Heart left ventricle (tissue), 13 donors: ENCODE measurements at regions not wholly inside any gene's neighbourhood (a gene's known extent, or its start where the extent isn't known, plus 50 kb on each side); places are given as distances from the start of the nearest gene placed in this dataset.

Experiments used
- POLR2A ChIP-seq, 2 donors: fragments of 450-650 bp; IDR thresholded peaks; one replicate each; pipeline ENCODE4 v1.6.1; 2017; ENCODE audit warnings: antibody characterized with exemption in 2 of 2, mild to moderate bottlenecking in 2 of 2, moderate library complexity in 2 of 2
- TF ChIP-seq, protein P1 (sequence below), 12 donors: fragments of 200-600 bp; sonication (generic) in 4 of 12; IDR thresholded peaks; one replicate each; pipeline versions ENCODE4 v1.5.0 to v1.8.0; 2018 to 2022; ENCODE audit warnings: antibody characterized with exemption in 12 of 12, mild to moderate bottlenecking in 5 of 12
- donor health status: ischemic (EF 13 %, LVEDD 7.1; RV severe dilation, severe dysfunction).
- donor health status: DM: no; HTN: yes; CAD: no.
- donor health status: DM: no; HTN: no; CAD: no.
- donor health status: ischemic (EF 25% LVEDD 6.9; RV normal size, moderate dysfunction).
- donor health status: ischemic (EF 25% LVEDD 5.7; RV mildly dilated, moderate dysfunction).
- donor health status: ischemic (EF 35%, LVEDD 5.7; RV mildly dilated, moderate dysfunction).
- donor health status: nonischemic (EF 11% LVEDD 7.7; RV severe dilation, severe dysfunction).
- donor health status: DM: yes; HTN: yes; CAD: no.
- donor health status: PGD.
- donor health status: ischemic (EF 29% LVEDD 5.4; RV normal size, mild dysfunction).
- donor health status: nonischemic (EF 23%, LVEDD 6.1; RV moderate dilation, normal function).

DNA sequence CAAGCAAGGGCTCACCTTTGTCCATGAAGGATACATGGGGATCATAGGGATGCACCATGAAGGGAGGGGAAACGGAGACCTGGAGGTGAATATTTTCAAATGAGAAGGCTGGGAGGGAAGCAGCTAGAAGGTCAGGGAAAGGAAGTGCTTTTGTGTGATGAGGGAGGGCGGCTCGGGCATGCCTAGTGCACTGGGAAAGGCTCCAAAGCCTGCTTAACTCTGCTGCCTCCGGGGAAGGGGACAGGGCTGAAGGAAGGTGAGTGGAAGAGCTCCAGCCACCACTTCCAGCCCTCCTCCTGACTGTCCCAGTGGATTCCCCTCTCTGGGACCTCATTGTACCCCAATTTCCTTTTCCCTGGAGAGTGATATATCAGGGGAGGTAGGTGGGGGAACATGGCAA, 149.4 kb upstream of the PRMT8 start:
- TF ChIP-seq, protein P1, sequence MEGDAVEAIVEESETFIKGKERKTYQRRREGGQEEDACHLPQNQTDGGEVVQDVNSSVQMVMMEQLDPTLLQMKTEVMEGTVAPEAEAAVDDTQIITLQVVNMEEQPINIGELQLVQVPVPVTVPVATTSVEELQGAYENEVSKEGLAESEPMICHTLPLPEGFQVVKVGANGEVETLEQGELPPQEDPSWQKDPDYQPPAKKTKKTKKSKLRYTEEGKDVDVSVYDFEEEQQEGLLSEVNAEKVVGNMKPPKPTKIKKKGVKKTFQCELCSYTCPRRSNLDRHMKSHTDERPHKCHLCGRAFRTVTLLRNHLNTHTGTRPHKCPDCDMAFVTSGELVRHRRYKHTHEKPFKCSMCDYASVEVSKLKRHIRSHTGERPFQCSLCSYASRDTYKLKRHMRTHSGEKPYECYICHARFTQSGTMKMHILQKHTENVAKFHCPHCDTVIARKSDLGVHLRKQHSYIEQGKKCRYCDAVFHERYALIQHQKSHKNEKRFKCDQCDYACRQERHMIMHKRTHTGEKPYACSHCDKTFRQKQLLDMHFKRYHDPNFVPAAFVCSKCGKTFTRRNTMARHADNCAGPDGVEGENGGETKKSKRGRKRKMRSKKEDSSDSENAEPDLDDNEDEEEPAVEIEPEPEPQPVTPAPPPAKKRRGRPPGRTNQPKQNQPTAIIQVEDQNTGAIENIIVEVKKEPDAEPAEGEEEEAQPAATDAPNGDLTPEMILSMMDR (IDR thresholded peaks at IDR 0.05): no peak
- no peak for TF ChIP-seq POLR2A (IDR thresholded peaks at IDR 0.05)
